ENCODE measurements at regions not wholly inside any gene's neighbourhood (a gene's known extent, or its start where the extent isn't known, plus 50 kb on each side); places are given as distances from the start of the nearest gene placed in this dataset.

GRCh38 chr10:131636841-131637724, 263.7 kb upstream of the PPP2R2D start:
- intact Hi-C loops (cut with DNase I) = no loop called here
- peak; percentile 64 for DNase-seq (ENCODE audit: low spot score)

- intact Hi-C loops (cut with DNase I) = no loop called here
- DNase-seq (ENCODE audit: low spot score) = peak; percentile 56
Measured at GRCh38 chr10:131638049-131638879, 262.5 kb upstream of the PPP2R2D start.

- DNase-seq (ENCODE audit: low spot score) = no peak
- intact Hi-C loops (cut with DNase I) = no loop called here
Measured at GRCh38 chr10:131638880-131639278, 261.9 kb upstream of the PPP2R2D start.

GRCh38 chr10:131640045-131640644, 260.7 kb upstream of the PPP2R2D start:
- intact Hi-C loops (cut with DNase I) = no loop called here
- DNase-seq (ENCODE audit: low spot score) = no peak

GRCh38 chr10:131641231-131641630, 259.6 kb upstream of the PPP2R2D start:
- DNase-seq (ENCODE audit: low spot score) = no peak
- intact Hi-C loops (cut with DNase I) = no loop called here

- no peak for DNase-seq (ENCODE audit: low spot score)
- intact Hi-C loops (cut with DNase I) = no loop called here
Measured at GRCh38 chr10:131641898-131642297, 258.9 kb upstream of the PPP2R2D start.

- intact Hi-C loops (cut with DNase I) = no loop called here
- DNase-seq (ENCODE audit: low spot score) = no peak
Measured at GRCh38 chr10:131642966-131643365, 257.8 kb upstream of the PPP2R2D start.

- intact Hi-C loops (cut with DNase I) = no loop called here
- DNase-seq (ENCODE audit: low spot score) = peak; percentile 72
Measured at GRCh38 chr10:131644289-131644688, 256.5 kb upstream of the PPP2R2D start.

- no peak for DNase-seq (ENCODE audit: low spot score)
- intact Hi-C loops (cut with DNase I) = no loop called here
Measured at GRCh38 chr10:131644864-131645658, 255.7 kb upstream of the PPP2R2D start.

- DNase-seq (ENCODE audit: low spot score) = peak; percentile 64
- intact Hi-C loops (cut with DNase I) = no loop called here
Measured at GRCh38 chr10:131645756-131646155, 255.1 kb upstream of the PPP2R2D start.

GRCh38 chr10:131646551-131647525, 254.0 kb upstream of the PPP2R2D start:
- intact Hi-C loops (cut with DNase I) = no loop called here
- peak; percentile 82 for DNase-seq (ENCODE audit: low spot score)

GRCh38 chr10:131647789-131648188, 253.0 kb upstream of the PPP2R2D start:
- intact Hi-C loops (cut with DNase I) = no loop called here

GRCh38 chr10:131648386-131649020, 252.3 kb upstream of the PPP2R2D start:
- no peak for DNase-seq (ENCODE audit: low spot score)

More at GRCh38 chr10:131647789-131648188, 253.0 kb upstream of the PPP2R2D start:
- peak; percentile 40 for DNase-seq (ENCODE audit: low spot score)

GRCh38 chr10:131649617-131650016, 251.2 kb upstream of the PPP2R2D start:
- DNase-seq (ENCODE audit: low spot score) = no peak
- intact Hi-C loops (cut with DNase I) = no loop called here

More at GRCh38 chr10:131648386-131649020, 252.3 kb upstream of the PPP2R2D start:
- intact Hi-C loops (cut with DNase I) = no loop called here

GRCh38 chr10:131650169-131650705, 250.6 kb upstream of the PPP2R2D start:
- DNase-seq (ENCODE audit: low spot score) = peak; percentile 67
- intact Hi-C loops (cut with DNase I) = no loop called here

- DNase-seq (ENCODE audit: low spot score) = peak; percentile 77
- intact Hi-C loops (cut with DNase I) = no loop called here
Measured at GRCh38 chr10:131650771-131651673, 249.8 kb upstream of the PPP2R2D start.

All from posterior vena cava (tissue), 2 donors.